ENCODE measurements at regions not wholly inside any gene's neighbourhood (a gene's known extent, or its start where the extent isn't known, plus 50 kb on each side); places are given as distances from the start of the nearest gene placed in this dataset.

DNA sequence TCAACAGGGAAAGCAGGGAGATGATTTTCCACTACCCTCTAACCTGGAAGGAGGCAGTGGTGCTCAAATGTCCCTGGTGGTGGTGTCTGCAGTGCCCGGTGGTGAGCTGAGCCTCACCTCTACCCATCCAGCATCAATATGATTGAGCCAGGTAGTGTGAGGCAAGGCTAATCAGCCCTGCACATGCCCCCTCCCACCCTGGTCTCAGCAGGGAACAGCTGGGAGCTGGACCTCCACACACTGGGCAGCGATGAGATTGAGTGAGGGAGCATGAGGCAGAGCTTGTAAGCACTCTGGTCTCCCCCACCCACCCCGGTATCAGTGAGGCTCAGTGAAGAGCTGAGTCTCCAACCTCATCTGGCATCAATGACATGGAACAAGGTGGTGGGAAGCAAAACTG, 634.3 kb downstream of the PTPRU start:
- no peak for DNase-seq

DNA sequence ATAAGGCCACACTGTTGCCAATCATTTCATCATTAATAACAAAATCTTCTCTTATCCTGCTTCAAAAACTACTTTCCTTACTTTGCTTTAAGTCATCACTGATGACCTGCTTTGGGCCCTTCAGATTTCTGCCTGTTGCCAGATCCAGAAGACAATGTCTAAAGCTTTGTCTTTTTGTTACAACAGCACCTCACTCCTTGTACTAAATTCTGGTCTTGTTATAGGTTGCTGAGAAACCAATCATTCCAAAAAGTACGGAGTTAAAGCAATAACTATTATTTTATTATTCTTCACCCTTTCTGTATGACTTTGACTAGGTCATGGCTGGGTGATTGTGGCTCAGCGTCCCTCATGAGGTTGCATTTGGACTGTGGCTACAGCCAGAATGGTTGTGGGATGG, 633.5 kb downstream of the PTPRU start:
- no peak for DNase-seq

DNA sequence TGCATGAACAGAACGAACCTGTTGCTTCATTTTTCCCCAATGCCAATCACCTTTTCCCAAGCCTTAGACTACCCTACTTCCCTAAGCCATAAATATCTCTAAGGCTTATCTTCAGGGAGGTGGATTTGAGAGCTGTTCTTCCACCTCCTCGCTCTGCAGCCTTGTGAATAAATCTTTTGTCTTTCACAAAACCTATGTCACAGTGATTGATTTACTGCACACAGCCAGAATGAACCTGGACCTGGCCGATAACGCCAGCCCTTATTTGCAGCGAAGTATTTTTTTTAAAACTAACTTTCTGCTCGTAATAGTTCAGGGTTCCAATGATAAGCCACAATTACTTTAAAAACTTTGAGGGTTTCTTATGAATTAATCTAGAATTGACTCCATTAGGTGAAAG, 632.6 kb downstream of the PTPRU start:
- DNase-seq = no peak

DNA sequence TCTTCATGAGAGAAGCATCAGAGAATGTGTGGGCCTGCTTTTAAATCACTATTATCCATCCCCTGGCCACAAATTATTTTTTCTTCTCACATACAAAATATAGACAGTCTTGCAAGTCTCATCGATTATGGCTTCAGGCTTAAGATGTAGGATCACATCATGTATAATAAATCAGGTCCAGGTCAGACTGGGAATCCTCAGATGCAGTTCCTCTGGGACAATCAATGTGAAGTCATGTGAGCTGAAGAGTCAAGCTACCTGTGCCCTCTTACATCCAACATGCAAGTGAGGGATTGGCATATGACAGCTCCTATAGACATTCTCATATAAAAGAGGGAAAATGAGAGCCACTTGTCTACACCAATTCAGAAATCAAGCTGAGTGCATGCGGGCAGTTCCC, 631.8 kb downstream of the PTPRU start:
- DNase-seq = no peak

DNA sequence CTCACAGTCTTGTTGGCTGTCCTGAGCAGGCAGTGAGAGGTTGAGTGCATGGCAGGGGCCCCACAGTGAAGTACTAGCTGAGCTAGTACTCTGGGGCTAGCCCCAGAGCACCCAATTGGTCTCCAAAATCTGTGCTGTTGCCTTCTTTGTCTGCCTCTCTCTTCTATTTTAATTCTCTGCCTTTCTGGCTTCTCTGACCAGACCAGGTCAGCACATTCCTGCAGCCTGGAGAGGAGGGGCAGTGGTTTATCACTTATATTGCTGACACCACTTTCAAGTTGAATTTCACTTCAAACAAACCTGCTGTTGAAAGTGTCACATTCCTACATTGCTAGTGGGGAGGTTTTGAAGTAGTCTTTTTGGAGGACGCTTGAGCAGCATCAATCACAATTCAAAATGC, 628.7 kb downstream of the PTPRU start:
- no peak for DNase-seq

DNA sequence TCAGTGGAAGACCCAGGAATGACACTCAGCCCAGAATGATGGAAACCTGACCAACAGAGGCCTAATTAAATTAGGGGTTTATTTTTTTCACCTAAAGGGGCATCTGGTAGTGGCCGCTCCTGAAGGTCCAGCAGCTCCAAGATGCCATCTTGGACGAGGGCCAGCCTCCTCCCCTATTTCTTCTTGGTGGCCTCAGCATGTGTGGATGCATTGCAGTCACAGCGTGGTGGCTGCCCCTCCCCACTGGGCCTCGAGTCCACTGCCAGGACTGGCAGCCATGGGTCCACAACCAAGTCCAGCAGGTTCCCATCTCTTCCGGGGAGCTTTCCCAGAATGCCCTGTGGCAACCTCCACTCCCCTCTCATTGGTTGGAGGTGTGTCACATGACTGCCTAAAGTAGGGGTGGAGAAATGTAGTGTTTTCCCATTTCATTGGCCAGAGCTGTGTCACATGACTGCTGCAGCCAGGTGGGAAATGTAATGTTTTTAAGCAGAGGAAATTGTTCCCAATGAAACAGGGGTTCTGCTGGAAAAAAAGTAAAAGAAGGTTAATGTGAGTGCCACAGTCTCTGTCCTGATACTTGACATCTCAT, 628.2 kb downstream of the PTPRU start:
- DNase-seq = no peak

DNA sequence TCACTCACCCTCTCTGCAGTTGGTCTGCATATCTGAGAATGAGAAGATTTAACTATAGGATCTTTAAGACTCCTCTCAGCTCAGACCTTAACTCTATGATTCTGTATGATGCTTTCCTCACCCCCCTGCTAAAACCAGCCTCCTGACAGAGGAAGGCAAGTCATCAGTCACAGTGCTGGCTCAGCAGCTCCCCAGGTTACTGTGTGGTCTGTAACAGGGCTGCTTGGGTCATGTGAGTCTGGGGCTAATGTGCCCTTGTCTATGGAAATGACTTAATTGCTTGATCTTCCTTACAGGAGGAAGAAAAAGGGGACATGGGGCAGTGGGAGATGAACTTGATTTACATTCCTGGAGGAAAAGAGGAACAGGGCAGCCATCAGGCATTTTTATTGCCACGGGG, 625.6 kb downstream of the PTPRU start:
- no peak for DNase-seq

DNA sequence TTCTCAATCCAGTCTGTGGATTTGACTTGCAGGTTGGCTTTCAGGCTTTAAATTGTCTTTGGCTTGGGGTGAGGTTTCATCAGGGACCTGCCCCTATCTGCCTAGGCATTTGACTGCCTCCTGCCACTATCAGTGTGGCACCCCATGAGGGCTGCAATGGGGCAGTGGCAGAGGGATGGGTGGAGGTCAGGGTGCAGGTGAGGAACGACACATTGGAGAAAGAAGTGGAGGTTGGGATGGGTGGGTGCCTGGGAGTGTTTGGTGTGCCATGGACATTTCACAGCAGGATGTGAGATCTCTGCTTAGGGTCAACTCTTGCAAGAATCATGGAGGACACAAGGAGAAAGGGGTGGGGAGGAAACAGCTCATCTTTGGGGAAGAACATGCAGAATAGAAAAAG, 625.1 kb downstream of the PTPRU start:
- DNase-seq = no peak

DNA sequence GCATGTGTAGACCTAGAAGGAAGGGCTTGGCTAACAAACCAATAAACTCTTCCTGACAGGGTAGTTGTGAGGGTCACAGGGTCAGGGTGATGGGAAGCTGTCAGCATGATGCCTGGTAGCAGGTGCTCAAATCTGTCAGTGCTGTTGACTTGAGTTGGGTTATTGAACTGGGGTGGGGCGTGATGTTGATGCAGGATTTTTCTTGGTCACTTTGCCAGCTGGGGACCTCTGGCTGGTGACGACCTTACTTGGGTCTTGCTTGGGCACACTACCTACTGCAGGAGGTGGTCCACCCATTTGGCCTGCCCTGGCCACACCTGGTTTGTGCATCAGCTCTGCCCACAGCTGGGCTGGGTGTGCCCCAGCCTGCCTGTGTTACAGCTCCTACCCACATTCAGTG, 624.4 kb downstream of the PTPRU start:
- no peak for DNase-seq

DNA sequence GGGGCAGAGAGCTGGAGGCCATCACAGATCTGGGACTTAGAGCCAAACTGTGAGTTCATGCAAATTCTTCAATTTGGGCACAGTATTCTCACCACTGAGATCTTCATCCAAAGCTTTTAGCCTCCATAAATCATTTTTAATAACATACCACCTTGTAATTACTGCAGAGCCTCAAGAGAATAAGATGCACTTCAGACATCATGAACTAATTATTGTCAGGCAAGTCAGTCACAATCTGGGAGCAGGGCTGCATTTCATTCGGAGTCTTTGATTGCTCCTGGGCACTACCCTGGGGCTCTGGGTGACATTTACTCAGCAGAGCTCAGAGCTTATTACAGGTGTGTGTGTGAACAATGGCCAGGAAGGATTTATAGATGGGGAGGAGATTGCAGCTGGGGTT, 623.7 kb downstream of the PTPRU start:
- DNase-seq = no peak

DNA sequence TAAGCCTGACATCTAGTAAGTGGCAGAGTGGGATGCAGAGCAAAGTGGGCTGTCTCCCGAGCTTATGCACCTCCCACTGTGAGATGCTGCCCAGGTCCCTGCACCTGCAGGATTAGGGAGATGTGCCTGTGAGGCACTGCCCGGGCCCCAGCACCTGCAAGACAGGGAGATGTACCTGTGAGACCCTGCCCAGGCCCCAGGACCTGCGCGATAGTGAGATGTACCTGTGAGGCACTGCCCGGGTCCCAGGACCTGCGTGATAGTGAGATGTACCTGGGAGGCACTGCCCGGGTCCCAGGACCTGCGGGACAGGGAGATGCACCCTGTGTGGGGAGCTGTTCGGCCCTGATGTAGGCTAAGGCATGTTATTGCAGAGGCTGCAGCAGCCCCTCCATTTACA, 622.8 kb downstream of the PTPRU start:
- DNase-seq = no peak

DNA sequence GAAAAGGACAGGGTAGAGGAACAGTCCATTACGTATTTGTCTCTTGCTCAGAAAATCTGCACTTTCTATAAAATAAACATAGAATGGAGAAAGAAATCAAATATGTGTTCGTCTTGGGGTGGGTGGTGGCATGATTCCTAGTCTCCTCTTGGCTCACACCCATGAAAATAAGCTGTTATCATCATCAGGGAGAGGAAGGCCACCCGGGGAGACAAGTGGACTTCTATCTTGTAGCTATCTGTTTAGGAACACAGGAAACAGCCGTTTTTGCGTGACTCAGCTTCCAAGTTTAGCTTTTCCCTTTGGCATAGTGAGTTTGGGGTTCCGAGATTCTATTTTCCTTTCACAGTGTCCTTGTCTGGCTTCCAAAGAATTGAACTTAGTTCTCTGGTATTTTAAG, 622.3 kb downstream of the PTPRU start:
- DNase-seq = no peak

DNA sequence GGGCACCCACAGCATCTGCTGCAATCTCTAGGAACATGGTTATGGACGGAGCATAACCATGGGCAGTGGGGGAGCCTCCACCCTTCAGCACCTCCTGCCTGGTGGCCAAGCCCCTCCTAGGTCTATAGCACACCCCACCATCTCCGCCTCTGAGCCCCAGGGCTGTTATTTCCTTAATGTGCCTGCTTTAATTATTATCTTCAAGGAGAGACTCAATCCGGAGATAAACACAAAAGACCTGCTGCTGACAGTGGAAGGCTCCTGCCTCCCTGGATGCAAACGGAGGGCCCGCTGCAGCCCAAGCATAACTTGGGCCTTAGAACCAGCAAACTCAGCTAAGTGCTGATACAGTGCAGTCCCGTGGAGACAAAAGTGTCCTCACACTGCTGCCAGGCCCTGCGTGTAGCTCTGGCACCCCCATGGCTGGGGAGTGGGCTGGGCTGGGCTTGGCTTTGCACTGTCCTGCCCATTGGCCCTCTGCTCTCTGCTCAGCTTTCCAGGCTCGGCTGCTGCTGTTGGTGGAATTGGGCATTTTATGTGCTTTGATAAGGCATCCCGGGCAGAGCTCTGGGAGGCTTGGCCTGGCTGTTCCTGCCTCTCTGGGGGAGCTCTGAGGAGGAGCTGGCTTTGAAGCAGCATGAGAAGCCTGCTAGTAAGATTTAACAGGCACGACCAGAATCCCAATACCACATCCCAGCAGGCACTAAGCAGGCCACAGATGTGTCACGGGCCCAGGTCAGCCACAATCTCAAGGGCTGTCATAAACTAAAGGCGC, 620.2 kb downstream of the PTPRU start:
- no peak for DNase-seq

DNA sequence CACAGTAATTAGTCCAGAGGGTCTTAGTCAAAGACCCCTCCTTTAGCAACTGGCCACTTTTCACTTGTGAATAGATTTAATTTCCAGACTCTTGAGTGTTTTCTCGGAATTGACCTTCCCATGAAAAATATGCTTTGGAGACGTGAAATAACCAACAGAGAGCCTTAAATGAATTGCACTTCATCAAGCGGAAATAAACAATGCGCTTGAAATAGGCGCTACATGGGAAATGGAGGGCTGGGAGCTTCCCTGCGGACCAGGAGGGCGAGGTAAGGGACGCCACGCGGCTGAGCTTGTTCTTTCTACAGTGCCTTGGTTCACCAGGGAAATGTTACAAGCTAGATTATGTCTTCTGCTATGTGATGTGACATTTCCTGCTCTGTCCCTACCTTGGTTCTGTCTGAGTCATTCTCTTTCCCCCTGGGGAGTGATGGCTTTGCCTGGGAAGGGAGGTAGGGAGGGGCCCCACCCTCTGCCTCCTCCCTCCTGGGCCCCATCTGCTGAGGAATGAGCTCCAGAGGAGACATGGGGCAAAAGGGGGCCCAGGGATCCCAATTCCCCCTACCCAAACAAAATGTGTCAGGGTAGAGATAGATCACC, 619.3 kb downstream of the PTPRU start:
- DNase-seq = no peak

DNA sequence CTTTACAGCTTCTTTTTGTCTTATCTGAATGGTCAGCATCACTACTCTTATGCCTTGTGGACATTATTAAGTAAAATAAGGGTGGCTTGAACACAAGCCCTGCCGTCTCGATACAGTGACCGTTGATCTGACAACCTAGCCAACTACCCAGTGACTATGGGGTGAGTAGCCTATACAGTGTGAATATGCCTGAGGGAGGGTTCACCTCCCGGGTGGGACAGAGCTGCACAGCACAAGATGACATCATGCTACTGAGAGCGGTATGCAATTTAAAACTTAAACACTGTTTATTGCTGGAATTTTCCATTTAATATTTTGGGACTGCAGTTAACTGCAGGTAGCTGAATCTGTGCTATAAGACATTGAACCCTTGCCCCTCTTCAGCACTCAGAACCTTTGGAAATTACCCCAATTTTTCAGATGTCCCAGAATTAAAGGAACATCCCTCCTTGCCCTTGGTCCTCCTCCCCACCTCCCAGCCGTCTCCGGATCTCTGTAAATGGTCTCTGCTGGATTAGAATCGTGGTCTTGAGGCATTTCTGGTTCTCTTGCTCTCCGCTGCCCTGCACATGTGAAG, 618.5 kb downstream of the PTPRU start:
- DNase-seq = no peak

DNA sequence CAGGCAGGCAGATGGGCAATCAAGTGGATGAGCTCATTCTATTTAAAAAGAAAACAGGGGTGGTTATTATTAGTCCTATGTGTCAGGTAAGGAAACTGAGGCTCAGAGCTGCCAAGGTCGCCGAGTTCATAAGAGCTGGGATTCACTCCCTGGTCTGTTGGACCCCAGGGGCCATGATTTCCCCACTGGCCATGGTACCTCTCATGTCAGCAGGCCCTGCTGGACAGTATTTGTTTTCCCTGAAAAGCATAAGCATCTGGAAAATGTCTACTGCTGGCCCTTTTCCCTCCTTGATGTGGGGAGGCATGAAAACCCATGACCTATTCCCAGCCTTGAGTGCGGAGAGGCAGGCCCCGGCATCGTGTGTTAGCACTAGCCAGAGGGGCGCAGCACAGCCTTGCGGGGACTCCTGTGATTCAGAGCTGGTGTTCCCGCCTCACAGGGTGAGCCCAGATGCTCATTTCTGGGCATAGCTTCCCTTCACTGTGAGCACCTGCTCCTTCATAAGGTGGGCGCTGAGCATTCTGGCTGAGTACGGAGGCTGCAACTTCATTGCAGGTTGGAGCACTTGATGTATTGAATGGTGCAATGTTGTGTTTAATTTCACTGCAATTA, 617.5 kb downstream of the PTPRU start:
- DNase-seq = no peak

DNA sequence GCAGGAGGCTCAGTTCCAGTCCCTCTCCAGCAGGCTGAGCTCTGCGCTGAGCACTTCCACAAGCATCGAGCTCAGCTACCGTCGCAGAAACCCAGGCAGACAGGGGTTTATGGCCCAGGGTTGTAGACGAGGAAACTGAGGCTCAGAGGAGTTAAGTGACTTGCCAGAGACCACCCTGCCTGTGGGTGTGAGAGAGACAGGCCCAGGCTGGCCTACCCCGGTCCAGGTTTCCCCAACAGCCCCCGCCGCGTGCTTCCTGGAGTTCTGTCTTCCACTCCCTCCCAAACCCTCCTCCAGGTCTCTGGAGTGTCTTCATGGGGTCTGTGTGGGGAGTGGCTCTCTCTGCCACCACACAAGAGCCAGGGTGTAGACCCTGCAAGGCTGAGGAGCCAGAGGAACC, 615.9 kb downstream of the PTPRU start:
- no peak for DNase-seq

DNA sequence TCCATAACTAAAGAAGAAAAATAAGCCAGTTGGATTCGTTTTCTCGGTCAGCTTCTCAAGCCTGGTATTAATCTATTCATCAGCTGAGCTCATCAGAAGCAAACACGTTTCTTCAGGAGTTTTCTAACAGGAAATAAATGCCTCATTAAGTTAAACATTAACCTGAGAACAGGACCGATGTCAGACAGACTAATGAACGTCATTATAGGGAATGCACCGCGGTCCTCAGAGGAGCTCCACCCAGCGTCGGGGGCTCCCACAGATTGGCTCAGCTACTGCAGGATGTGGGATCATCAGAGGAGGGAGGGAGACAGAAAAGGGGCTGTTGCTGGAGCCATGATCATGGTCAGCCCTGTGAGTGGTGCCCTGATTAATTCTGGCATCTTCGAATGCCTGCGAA, 615.4 kb downstream of the PTPRU start:
- no peak for DNase-seq

DNA sequence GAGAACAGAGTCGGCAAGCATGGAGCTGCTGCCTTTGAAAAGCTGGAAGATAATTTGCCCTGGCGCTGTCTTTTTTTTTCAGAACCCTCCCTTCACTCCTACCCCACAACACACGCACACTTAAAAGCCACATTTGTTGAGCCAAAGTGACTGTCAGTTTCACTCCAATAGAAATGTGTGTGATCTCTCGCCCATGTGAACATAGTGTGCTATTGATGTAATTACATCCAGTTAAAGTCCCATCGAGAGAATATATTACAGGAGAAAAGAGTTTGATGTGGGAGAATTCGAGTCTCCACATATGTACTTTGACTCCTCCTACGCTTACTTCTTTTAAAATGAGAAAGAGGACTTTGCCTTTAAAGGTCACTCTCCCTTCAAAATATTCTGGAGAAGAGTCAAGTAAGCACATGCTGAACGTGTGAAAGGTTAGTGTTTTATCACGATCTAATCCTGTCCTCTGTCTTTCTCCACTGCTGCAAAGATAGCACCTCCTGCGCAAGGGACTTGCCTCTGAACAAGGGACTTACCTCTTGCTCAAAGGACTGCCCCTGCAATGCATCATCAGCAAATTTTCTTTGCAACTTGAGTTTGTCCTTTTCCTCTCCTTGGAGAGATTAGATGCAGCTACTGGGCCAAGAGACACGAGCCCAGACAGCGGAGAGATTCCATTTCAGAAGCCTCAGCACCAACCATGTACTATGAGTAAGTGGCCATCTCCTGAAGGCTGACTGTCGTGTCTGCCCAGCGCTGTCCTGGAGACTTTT, 613.9 kb downstream of the PTPRU start:
- no peak for DNase-seq

DNA sequence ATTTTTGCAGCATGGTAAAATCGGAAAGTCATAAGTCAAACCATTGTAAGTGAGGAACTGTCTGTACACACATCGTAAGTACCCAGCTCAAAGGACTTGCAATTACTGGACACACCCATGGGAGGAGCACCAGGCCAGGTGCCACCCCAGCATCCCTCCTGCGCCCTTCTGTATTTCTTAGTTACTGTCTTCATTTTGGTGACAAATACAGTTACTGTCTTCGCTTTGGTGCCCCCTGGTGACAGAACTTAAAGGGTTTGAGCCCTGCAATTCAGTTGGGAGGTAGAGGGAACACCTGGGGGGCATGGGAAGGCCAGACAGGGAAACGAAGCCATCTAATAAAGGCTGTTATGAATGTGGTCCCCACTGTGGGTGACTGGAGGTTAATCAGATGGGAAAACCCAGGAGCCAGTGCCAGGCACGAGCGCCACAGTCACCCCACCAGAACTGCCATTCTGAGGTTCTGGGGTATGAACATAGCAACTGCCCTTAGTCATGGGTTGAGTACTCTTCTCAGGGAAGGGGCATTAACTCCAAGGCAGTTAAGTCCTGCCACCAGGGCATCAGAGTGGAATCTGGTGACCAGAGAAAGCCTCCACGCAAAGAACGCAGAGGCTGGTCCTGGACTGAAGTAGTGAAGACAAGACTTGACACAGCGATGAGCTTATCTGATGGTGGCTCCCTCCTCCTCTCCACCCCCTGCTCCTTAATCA, 612.9 kb downstream of the PTPRU start:
- peak; percentile 50 to 55 for DNase-seq

DNA sequence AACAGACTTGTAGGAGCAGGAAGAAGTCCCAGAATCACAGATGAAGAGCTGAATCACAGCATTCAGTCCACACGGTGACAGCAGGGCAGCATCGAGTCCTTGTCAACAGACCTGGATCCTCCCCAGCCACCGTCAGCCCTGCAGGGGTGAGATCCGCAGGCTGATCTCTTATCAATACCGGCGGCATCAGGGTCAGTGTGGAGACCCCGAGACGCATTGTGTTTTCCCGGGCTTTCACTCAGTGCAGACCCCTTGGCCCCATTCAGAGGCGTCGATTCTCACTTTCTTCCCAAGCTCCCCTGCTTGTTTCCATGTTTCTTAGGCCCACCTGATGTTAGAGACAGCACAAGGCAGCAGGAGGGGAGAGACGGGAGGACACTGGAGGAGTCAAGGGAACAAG, 609.6 kb downstream of the PTPRU start:
- no peak for DNase-seq

DNA sequence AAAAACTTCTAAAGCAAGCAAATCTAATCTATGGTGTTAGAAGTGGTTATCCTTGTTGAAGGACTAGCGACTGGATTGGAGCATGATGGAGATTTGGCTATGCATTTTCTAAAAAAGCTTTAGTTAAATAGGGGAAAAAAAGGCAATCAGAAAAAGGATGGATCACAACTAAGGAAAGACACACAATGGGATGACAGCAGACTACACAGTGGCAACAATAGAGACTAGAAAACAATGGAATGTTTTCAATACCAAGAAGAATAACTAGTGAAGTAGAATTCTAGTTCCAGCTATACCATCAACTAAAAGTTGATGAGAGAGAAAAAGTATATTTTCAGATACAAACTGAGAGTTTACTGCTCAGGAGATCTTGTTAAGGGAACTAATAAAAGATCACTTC, 605.8 kb downstream of the PTPRU start:
- no peak for DNase-seq

Measured in activated T-cell treated with anti-CD3 and anti-CD28 coated beads, Interleukin-2, amount 50 U/mL, for 48 hours (primary cell).